Neuronal stem cell (in vitro differentiated cells): ENCODE measurements at regions not wholly inside any gene's neighbourhood (a gene's known extent, or its start where the extent isn't known, plus 50 kb on each side); places are given as distances from the start of the nearest gene placed in this dataset.

Experiments
- DNase-seq: peaks from one replicate; pipeline ENCODE4 v3.0.0-alpha.2; 2013; ENCODE audit warnings: low spot score
- H2AFZ ChIP-seq: one replicate; pipeline ENCODE4 v1.6.1; 2013; ENCODE audit warnings: mild to moderate bottlenecking, low read length, inconsistent platforms
- H2AK5ac ChIP-seq: 2 replicates; pipeline ENCODE4 v1.6.1; 2013; ENCODE audit warnings: low read depth, mild to moderate bottlenecking, inconsistent platforms, low read length, moderate library complexity, mixed read lengths
- H2BK120ac ChIP-seq: 2 replicates; pipeline ENCODE4 v1.6.1; 2013; ENCODE audit warnings: low read depth, mild to moderate bottlenecking, inconsistent platforms, low read length, moderate library complexity, mixed read lengths
- H2BK12ac ChIP-seq: one replicate; pipeline ENCODE4 v1.6.1; 2013; ENCODE audit warnings: low read length, inconsistent platforms
- H2BK15ac ChIP-seq: 2 replicates; pipeline ENCODE4 v1.6.1; 2013; ENCODE audit warnings: mild to moderate bottlenecking, low read length, inconsistent platforms, mixed read lengths
- H2BK5ac ChIP-seq: one replicate; pipeline ENCODE4 v1.6.1; 2013; ENCODE audit warnings: inconsistent platforms, mild to moderate bottlenecking, low read length, moderate library complexity
- H3K14ac ChIP-seq: one replicate; pipeline ENCODE4 v1.6.1; 2013; ENCODE audit warnings: low read length, inconsistent platforms
- H3K18ac ChIP-seq: 2 replicates; pipeline ENCODE4 v1.6.1; 2013; ENCODE audit warnings: low read length, inconsistent platforms
- H3K23ac ChIP-seq: 2 replicates; pipeline ENCODE4 v1.6.1; 2013; ENCODE audit warnings: low read depth, mild to moderate bottlenecking, mixed read lengths, low read length, inconsistent platforms; ENCODE audit not compliant: poor library complexity
- H3K27ac ChIP-seq: replicated peaks from 3 replicates; pipeline ENCODE4 v1.5.1; 2013; ENCODE audit warnings: low read length, inconsistent platforms
- H3K27me3 ChIP-seq, 3 experiments: 2 replicates each; pipeline ENCODE4 v1.6.1; 2013; ENCODE audit warnings: low read length in 3 of 3, mild to moderate bottlenecking in 2 of 3, inconsistent platforms in 1 of 3, low read depth in 1 of 3, mixed read lengths in 1 of 3, moderate library complexity in 1 of 3; ENCODE audit not compliant: control insufficient read depth in 3 of 3, insufficient read depth in 3 of 3
- H3K36me3 ChIP-seq, 2 donors: replicated peaks in 1 of 2; 2 replicates each; pipeline ENCODE4 v1.6.1; 2013; ENCODE audit warnings: low read length in 2 of 2; ENCODE audit not compliant: control insufficient read depth in 2 of 2, insufficient read depth in 2 of 2
- H3K4ac ChIP-seq: 2 replicates; pipeline ENCODE4 v1.6.1; 2013; ENCODE audit warnings: inconsistent platforms, mild to moderate bottlenecking, low read length, moderate library complexity
- H3K4me1 ChIP-seq, 2 donors: 1 replicate in 1 of 2; 2 replicates in 1 of 2; pipeline ENCODE4 v1.6.1; 2013; ENCODE audit warnings: low read length in 2 of 2, low read depth in 1 of 2; ENCODE audit not compliant: control insufficient read depth in 2 of 2, insufficient read depth in 1 of 2
- H3K4me2 ChIP-seq: one replicate; pipeline ENCODE4 v1.6.1; 2013; ENCODE audit warnings: mild to moderate bottlenecking, low read length, inconsistent platforms; ENCODE audit not compliant: insufficient read depth, poor library complexity, severe bottlenecking
- H3K4me3 ChIP-seq, 2 donors: 2 replicates each; pipeline ENCODE4 v1.5.1; 2013; ENCODE audit warnings: low read length in 2 of 2, mild to moderate bottlenecking in 2 of 2, inconsistent platforms in 1 of 2, moderate library complexity in 1 of 2
- H3K79me1 ChIP-seq: one replicate; pipeline ENCODE4 v1.6.1; 2013; ENCODE audit warnings: low read depth, mild to moderate bottlenecking, inconsistent platforms, low read length, moderate library complexity
- H3K9ac ChIP-seq: one replicate; pipeline ENCODE4 v1.6.1; 2013; ENCODE audit warnings: mild to moderate bottlenecking, low read depth, low read length, inconsistent platforms; ENCODE audit not compliant: poor library complexity
- H3K9me3 ChIP-seq, 2 donors: replicated peaks in 1 of 2; 2 replicates each; pipeline versions ENCODE3 to v1.6.1; 2013; ENCODE audit warnings: low read length in 2 of 2, mild to moderate bottlenecking in 2 of 2, inconsistent platforms in 1 of 2, low read depth in 1 of 2, mixed read lengths in 1 of 2, moderate library complexity in 1 of 2; ENCODE audit not compliant: control insufficient read depth in 2 of 2, insufficient read depth in 1 of 2
- H4K8ac ChIP-seq: one replicate; pipeline ENCODE4 v1.6.1; 2013; ENCODE audit warnings: low read depth, mild to moderate bottlenecking, inconsistent platforms, low read length, moderate library complexity
- H4K91ac ChIP-seq: one replicate; pipeline ENCODE4 v1.6.1; 2013; ENCODE audit warnings: low read length, low read depth, mild to moderate bottlenecking, inconsistent platforms; ENCODE audit not compliant: poor library complexity
- WGBS, 2 donors: extraction: QIAGEN DNeasy Blood & Tissue Kit; methylation state at CpG; one replicate each; pipeline ENCODE4 v1.1.7; 2013; ENCODE audit warnings: missing lambda C conversion rate in 2 of 2, mixed read lengths in 1 of 2; ENCODE audit not compliant: insufficient read length in 2 of 2, insufficient replicate concordance in 1 of 2; ENCODE audit errors: extremely low coverage in 2 of 2; 5-methylcytosine and 5-hydroxymethylcytosine counted together

- Histone ChIP-seq H3K4me1 (no peaks in the 10 kb centered on the region), H3K4me2 (no peak overlapping the region), H3K4ac (no peak overlapping the region), H2BK12ac (no peak overlapping the region), H2AK5ac (no peak overlapping the region), H2BK120ac (no peak overlapping the region), H3K79me1 (no peaks in the 10 kb centered on the region), H3K9me3 (no peaks in the 10 kb centered on the region), H4K8ac (no peak overlapping the region), H3K27me3 (no peaks in the 10 kb centered on the region), H2BK15ac (no peak overlapping the region), H3K14ac (no peak overlapping the region), H3K9ac (no peak overlapping the region), H2AFZ (no peak overlapping the region), H2BK5ac (no peak overlapping the region), H3K4me3 (no peak overlapping the region), H3K23ac (no peak overlapping the region), H3K27ac (no peak overlapping the region), H3K18ac (no peak overlapping the region), H3K36me3 (no peaks in the 10 kb centered on the region), H4K91ac (no peak overlapping the region)
- no CpG with 5 or more reads among the region's 2 CpGs for WGBS, 2 donors
- DNase-seq: no peak
Measured at GRCh38 chr13:32932376-32932775, 83.8 kb upstream of the KL start.

GRCh38 chr13:32936716-32937115 lies 79.5 kb upstream of the KL start:
- Histone ChIP-seq H3K14ac (no peak overlapping the region), H3K27me3 (no peaks in the 10 kb centered on the region), H4K91ac (no peak overlapping the region), H3K36me3 (no peaks in the 10 kb centered on the region), H3K79me1 (no peaks in the 10 kb centered on the region), H3K18ac (no peak overlapping the region), H2BK12ac (no peak overlapping the region), H3K4me1 (peaks cover 0 to 2% of the 10 kb centered on the region in 2 donors), H3K23ac (no peak overlapping the region), H2BK5ac (no peak overlapping the region), H2BK120ac (no peak overlapping the region), H2AK5ac (no peak overlapping the region), H3K27ac (no peak overlapping the region), H3K4me3 (no peak overlapping the region), H3K4ac (no peak overlapping the region), H3K9me3 (peaks cover 2 to 7% of the 10 kb centered on the region in 2 donors), H3K4me2 (no peak overlapping the region), H3K9ac (no peak overlapping the region), H2AFZ (no peak overlapping the region), H2BK15ac (no peak overlapping the region), H4K8ac (no peak overlapping the region)
- WGBS, 2 donors: no CpG with 5 or more reads among the region's 3 CpGs
- DNase-seq: no peak

GRCh38 chr13:32938314-32938713 lies 77.9 kb upstream of the KL start:
- Histone ChIP-seq H3K18ac (no peak overlapping the region), H3K4me3 (no peak overlapping the region), H3K27ac (no peak overlapping the region), H4K8ac (no peak overlapping the region), H3K4ac (no peak overlapping the region), H3K14ac (no peak overlapping the region), H2BK120ac (no peak overlapping the region), H2BK12ac (no peak overlapping the region), H3K9me3 (peaks cover 2 to 7% of the 10 kb centered on the region in 2 donors), H3K9ac (no peak overlapping the region), H3K27me3 (no peaks in the 10 kb centered on the region), H2BK15ac (no peak overlapping the region), H2BK5ac (no peak overlapping the region), H3K23ac (no peak overlapping the region), H2AFZ (no peak overlapping the region), H3K79me1 (no peaks in the 10 kb centered on the region), H2AK5ac (no peak overlapping the region), H3K4me1 (peaks cover 0 to 2% of the 10 kb centered on the region in 2 donors), H3K4me2 (no peak overlapping the region), H3K36me3 (no peaks in the 10 kb centered on the region), H4K91ac (no peak overlapping the region)
- no peak for DNase-seq
- WGBS, 2 donors: no CpG with 5 or more reads among the region's 2 CpGs

- Histone ChIP-seq H3K4me1 (peaks cover 0 to 2% of the 10 kb centered on the region in 2 donors), H4K8ac (no peak overlapping the region), H3K27ac (no peak overlapping the region), H2BK5ac (no peak overlapping the region), H3K4me3 (no peak overlapping the region), H3K27me3 (no peaks in the 10 kb centered on the region), H3K4me2 (no peak overlapping the region), H2BK120ac (no peak overlapping the region), H3K4ac (no peak overlapping the region), H3K36me3 (no peaks in the 10 kb centered on the region), H2BK12ac (no peak overlapping the region), H2AFZ (no peak overlapping the region), H3K79me1 (no peaks in the 10 kb centered on the region), H3K9ac (no peak overlapping the region), H2AK5ac (no peak overlapping the region), H3K14ac (no peak overlapping the region), H3K23ac (no peak overlapping the region), H3K18ac (no peak overlapping the region), H2BK15ac (no peak overlapping the region), H3K9me3 (peaks cover 2 to 7% of the 10 kb centered on the region in 2 donors), H4K91ac (no peak overlapping the region)
- no CpG with 5 or more reads among the region's 2 CpGs for WGBS, 2 donors
- DNase-seq: no peak
Measured at GRCh38 chr13:32938907-32939306, 77.3 kb upstream of the KL start.
